ENCODE measurements at regions not wholly inside any gene's neighbourhood (a gene's known extent, or its start where the extent isn't known, plus 50 kb on each side); places are given as distances from the start of the nearest gene placed in this dataset.

DNA sequence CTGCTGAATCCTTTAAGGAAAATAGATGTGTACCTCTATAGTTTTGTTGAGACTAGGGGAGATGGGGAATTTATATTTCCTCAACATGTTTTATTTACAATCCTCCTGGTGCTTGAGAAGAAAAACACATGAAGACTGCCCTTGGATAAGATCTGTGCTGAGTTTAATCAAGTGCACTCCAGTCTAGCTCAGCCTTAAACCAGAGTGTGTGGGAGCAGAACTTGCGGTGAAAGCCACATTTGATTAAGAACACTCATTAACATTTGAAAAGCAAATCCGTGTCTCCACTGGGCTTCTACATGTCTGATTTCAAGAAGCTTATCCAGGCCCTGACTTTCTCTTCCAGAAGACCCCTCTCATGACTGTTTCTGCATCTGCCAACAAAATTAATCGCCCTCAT is 84.8 kb upstream of the ITGA6 start:
- Mint-ChIP-seq H3K9me3 (peaks cover 9 to 23% (median 20%) of the 10 kb centered on the region in 7 donors), H3K4me1 (peaks cover 26% of the 10 kb centered on the region), H3K36me3 (peaks cover 0 to 3% of the 10 kb centered on the region in 2 donors), H3K27ac (no peak overlapping the region), H3K4me3 (no peak overlapping the region), H3K27me3 (ENCODE audit: low read depth in 3 of 3) (peaks cover 0 to 2% (median 0%) of the 10 kb centered on the region in 3 donors)
- H3K27me3 ChIP-seq (ENCODE audit: control insufficient read depth in 2 of 2, insufficient read depth in 2 of 2, low read length in 2 of 2): no peaks in the 10 kb centered on the region
- H4K20me1 ChIP-seq (ENCODE audit: insufficient read depth, low read length): no peaks in the 10 kb centered on the region
- no peak overlapping the region for H2AFZ ChIP-seq (ENCODE audit: insufficient read depth, low read depth, low read length, poor library complexity, severe bottlenecking)
- TF ChIP-seq, protein P1, sequence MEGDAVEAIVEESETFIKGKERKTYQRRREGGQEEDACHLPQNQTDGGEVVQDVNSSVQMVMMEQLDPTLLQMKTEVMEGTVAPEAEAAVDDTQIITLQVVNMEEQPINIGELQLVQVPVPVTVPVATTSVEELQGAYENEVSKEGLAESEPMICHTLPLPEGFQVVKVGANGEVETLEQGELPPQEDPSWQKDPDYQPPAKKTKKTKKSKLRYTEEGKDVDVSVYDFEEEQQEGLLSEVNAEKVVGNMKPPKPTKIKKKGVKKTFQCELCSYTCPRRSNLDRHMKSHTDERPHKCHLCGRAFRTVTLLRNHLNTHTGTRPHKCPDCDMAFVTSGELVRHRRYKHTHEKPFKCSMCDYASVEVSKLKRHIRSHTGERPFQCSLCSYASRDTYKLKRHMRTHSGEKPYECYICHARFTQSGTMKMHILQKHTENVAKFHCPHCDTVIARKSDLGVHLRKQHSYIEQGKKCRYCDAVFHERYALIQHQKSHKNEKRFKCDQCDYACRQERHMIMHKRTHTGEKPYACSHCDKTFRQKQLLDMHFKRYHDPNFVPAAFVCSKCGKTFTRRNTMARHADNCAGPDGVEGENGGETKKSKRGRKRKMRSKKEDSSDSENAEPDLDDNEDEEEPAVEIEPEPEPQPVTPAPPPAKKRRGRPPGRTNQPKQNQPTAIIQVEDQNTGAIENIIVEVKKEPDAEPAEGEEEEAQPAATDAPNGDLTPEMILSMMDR (IDR thresholded peaks at IDR 0.05): no peak
- H3K4me2 ChIP-seq (replicated peaks; ENCODE audit: extremely low read depth, low read length, poor library complexity, severe bottlenecking): no peak overlapping the region
- no peak overlapping the region for H3K4me3 ChIP-seq (replicated peaks in 1 of 3; ENCODE audit: low read depth in 2 of 3, low read length in 3 of 3)
- H3K36me3 ChIP-seq (replicated peaks in 1 of 2; ENCODE audit: control insufficient read depth in 1 of 2, insufficient read depth in 2 of 2, low read length in 2 of 2): no peaks in the 10 kb centered on the region
- intact Hi-C loops (cut with micrococcal nuclease): loop anchor here in 1 of 2 donors (10.0 kb wide), 1 partner anchor 252 kb away; no protein-coding TSS in a partner anchor
- no peak overlapping the region for H3K9ac ChIP-seq (ENCODE audit: insufficient read depth, low read length, poor library complexity, severe bottlenecking)
- H3K27ac ChIP-seq (ENCODE audit: low read depth in 1 of 2, low read length in 2 of 2): no peak overlapping the region
- H3K9me3 ChIP-seq (replicated peaks in 1 of 2; ENCODE audit: control insufficient read depth in 1 of 2, insufficient read depth in 1 of 2, low read length in 2 of 2): peaks cover 10 to 15% of the 10 kb centered on the region in 2 donors
- H3K79me2 ChIP-seq (ENCODE audit: insufficient read depth, low read length): no peaks in the 10 kb centered on the region
- H3K4me1 ChIP-seq (ENCODE audit: control insufficient read depth in 1 of 2, insufficient read depth in 2 of 2, low read length in 2 of 2): peaks cover 14 to 20% of the 10 kb centered on the region in 2 donors
- 86% methylated on average over 1 of the region's 3 CpGs for WGBS (ENCODE audit: insufficient coverage)
- no peak for DNase-seq

DNA sequence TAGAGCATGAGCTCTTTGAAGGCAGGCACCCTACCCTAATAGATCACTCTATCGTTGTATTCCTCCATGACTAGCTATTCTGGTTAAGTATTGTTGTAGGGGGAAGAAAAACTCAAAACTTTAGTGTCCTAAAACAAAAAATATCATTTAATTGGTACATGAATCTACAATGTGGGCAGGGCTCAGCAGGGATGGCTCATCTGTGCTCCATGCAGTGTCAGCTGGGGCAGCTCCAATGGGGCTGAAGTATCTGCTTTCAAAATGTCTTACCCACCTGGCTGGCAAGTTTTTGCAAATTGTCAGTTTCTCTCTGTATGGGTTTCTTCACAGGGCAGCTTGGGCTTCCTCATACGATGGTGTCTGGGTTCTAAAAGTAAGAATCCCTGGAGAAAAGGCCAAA is 83.2 kb upstream of the ITGA6 start:
- peaks cover 14 to 20% of the 10 kb centered on the region in 2 donors for H3K4me1 ChIP-seq (ENCODE audit: control insufficient read depth in 1 of 2, insufficient read depth in 2 of 2, low read length in 2 of 2)
- no peak overlapping the region for H3K4me2 ChIP-seq (replicated peaks; ENCODE audit: extremely low read depth, low read length, poor library complexity, severe bottlenecking)
- no peak overlapping the region for H3K27ac Mint-ChIP-seq
- no peak overlapping the region for H3K4me3 ChIP-seq (replicated peaks in 1 of 3; ENCODE audit: low read depth in 2 of 3, low read length in 3 of 3)
- peaks cover 0 to 3% of the 10 kb centered on the region in 2 donors for H3K36me3 Mint-ChIP-seq
- H3K9me3 Mint-ChIP-seq: peaks cover 9 to 27% (median 20%) of the 10 kb centered on the region in 7 donors
- no peaks in the 10 kb centered on the region for H4K20me1 ChIP-seq (ENCODE audit: insufficient read depth, low read length)
- peaks cover 25% of the 10 kb centered on the region for H3K4me1 Mint-ChIP-seq
- WGBS (ENCODE audit: insufficient coverage): 100% methylated on average over 1 of the region's 2 CpGs
- DNase-seq: no peak
- H3K4me3 Mint-ChIP-seq: no peak overlapping the region
- H3K27ac ChIP-seq (ENCODE audit: low read depth in 1 of 2, low read length in 2 of 2): no peak overlapping the region
- H3K9ac ChIP-seq (ENCODE audit: insufficient read depth, low read length, poor library complexity, severe bottlenecking): no peak overlapping the region
- no peaks in the 10 kb centered on the region for H3K36me3 ChIP-seq (replicated peaks in 1 of 2; ENCODE audit: control insufficient read depth in 1 of 2, insufficient read depth in 2 of 2, low read length in 2 of 2)
- intact Hi-C loops (cut with micrococcal nuclease): loop anchor here in 1 of 2 donors (10.0 kb wide), 1 partner anchor 251 kb away; no protein-coding TSS in a partner anchor
- H2AFZ ChIP-seq (ENCODE audit: insufficient read depth, low read depth, low read length, poor library complexity, severe bottlenecking): no peak overlapping the region
- TF ChIP-seq, protein P1 (IDR thresholded peaks at IDR 0.05): no peak
- H3K27me3 ChIP-seq (ENCODE audit: control insufficient read depth in 2 of 2, insufficient read depth in 2 of 2, low read length in 2 of 2): no peaks in the 10 kb centered on the region
- peaks cover 0 to 2% (median 0%) of the 10 kb centered on the region in 3 donors for H3K27me3 Mint-ChIP-seq (ENCODE audit: low read depth in 3 of 3)
- H3K79me2 ChIP-seq (ENCODE audit: insufficient read depth, low read length): no peaks in the 10 kb centered on the region
- peaks cover 10 to 15% of the 10 kb centered on the region in 2 donors for H3K9me3 ChIP-seq (replicated peaks in 1 of 2; ENCODE audit: control insufficient read depth in 1 of 2, insufficient read depth in 1 of 2, low read length in 2 of 2)
